ENCODE measurements at regions not wholly inside any gene's neighbourhood (a gene's known extent, or its start where the extent isn't known, plus 50 kb on each side); places are given as distances from the start of the nearest gene placed in this dataset.

GRCh38 chr2:7906431-7906830 is 775.4 kb upstream of the ID2 start:
- no peak for TF ChIP-seq POLR2A (IDR thresholded peaks at IDR 0.05)
- no peak for TF ChIP-seq CTCF (IDR thresholded peaks at IDR 0.05 in 4 of 5, conservative IDR thresholded peaks at IDR 0.05 in 1 of 5)
